ENCODE measurements at regions not wholly inside any gene's neighbourhood (a gene's known extent, or its start where the extent isn't known, plus 50 kb on each side); places are given as distances from the start of the nearest gene placed in this dataset.
A peak's percentile ranks its signal among the peaks of the same experiment; 100 is the strongest.

DNA sequence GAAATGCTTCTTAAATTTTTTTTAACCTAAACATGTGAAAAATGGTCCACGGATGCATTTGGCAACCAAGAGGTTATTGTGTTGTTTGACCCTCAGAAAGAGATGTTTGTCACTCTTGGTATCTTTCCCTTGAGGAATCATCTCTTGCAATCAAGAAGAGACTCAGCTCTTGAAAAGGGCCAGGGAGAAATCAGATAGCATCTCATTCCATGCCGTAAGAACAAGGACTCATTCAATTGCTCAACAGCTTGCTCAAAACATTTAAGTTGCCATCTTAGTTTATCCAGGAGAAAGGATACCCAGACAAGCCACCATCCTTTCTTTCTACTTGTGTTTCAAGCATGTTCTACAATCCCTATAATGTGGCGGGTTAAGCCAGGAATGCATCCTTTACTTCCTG, 209.5 kb upstream of the LNX1 start:
- Histone ChIP-seq H3K9me3 (ENCODE audit: low read length) (no peaks in the 10 kb centered on the region), H3K4me1 (ENCODE audit: insufficient read depth, low read length) (no peaks in the 10 kb centered on the region), H3K4me3 (ENCODE audit: low read length) (no peak overlapping the region), H3K27me3 (ENCODE audit: insufficient read depth, low read length, poor library complexity, severe bottlenecking) (no peaks in the 10 kb centered on the region), H3K36me3 (ENCODE audit: insufficient read depth, low read length) (no peaks in the 10 kb centered on the region), H3K27ac (ENCODE audit: low read depth, low read length) (no peak overlapping the region)
- Mint-ChIP-seq H3K27me3 (peaks cover 0 to 2% of the 10 kb centered on the region in 2 donors), H3K27ac (no peak overlapping the region), H3K4me1 (no peaks in the 10 kb centered on the region), H3K36me3 (no peaks in the 10 kb centered on the region), H3K9me3 (peaks cover 0 to 2% (median 0%) of the 10 kb centered on the region in 5 donors), H3K4me3 (no peak overlapping the region)
- ChIA-PET POLR2A (no interaction called here), CTCF (no interaction called here)
- no peak for DNase-seq

DNA sequence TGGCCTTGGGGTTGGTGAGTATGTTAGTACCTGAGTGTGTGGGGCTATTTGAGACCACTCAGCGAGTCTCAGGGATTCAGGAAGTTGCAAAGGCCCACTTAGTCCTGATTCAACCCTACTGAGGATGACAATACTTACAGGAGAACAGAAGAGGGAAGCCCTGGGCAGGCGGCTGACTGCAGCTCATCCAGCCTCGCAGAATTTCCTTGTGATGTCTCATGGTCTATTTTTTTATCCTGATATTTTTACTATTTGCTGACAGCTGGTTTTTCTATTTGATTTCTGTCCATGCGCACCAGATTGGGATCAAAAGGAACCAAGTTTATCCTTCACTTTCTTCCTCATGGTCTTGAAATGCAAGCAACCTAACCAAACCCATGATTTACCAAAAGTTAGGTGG, 201.8 kb upstream of the LNX1 start:
- H3K9me3 Mint-ChIP-seq, result peaks cover 0 to 1% (median 0%) of the 10 kb centered on the region in 5 donors
- ChIA-PET POLR2A (no interaction called here), CTCF (no interaction called here)
- Histone ChIP-seq H3K4me3 (ENCODE audit: low read length) (no peak overlapping the region), H3K27ac (ENCODE audit: low read depth, low read length) (no peak overlapping the region), H3K9me3 (ENCODE audit: low read length) (no peaks in the 10 kb centered on the region), H3K4me1 (ENCODE audit: insufficient read depth, low read length) (no peaks in the 10 kb centered on the region), H3K27me3 (ENCODE audit: insufficient read depth, low read length, poor library complexity, severe bottlenecking) (no peaks in the 10 kb centered on the region), H3K36me3 (ENCODE audit: insufficient read depth, low read length) (no peaks in the 10 kb centered on the region)
- peaks cover 8 to 19% of the 10 kb centered on the region in 2 donors for H3K27me3 Mint-ChIP-seq
- H3K4me1 Mint-ChIP-seq, result no peaks in the 10 kb centered on the region
- H3K27ac Mint-ChIP-seq, result no peak overlapping the region
- no peak overlapping the region for H3K4me3 Mint-ChIP-seq
- no peak for DNase-seq
- no peaks in the 10 kb centered on the region for H3K36me3 Mint-ChIP-seq

DNA sequence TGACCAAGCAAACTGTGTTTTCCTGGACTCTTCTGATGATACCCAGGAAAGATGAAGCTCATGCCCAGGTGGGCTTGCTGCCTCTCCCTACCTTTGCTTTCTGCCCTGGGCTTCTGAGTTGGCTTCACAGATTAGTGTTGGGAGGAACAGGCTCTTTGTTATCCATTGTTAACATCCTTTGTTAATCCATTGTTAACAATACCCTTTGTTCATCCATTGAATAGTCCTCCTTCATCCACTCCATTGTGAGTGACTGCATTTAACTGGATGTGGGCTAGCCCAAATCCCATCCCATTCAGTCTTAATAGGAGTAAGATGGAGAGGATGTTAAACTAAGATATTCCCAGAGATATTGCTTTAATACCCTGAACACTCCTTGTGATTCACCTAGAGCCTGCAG, 199.0 kb upstream of the LNX1 start:
- no peaks in the 10 kb centered on the region for H3K36me3 Mint-ChIP-seq
- ChIA-PET POLR2A (no interaction called here), CTCF (no interaction called here)
- DNase-seq, result no peak
- no peak overlapping the region for H3K4me3 ChIP-seq (ENCODE audit: low read length)
- H3K4me1 Mint-ChIP-seq, result no peaks in the 10 kb centered on the region
- no peaks in the 10 kb centered on the region for H3K4me1 ChIP-seq (ENCODE audit: insufficient read depth, low read length)
- H3K4me3 Mint-ChIP-seq, result no peak overlapping the region
- H3K36me3 ChIP-seq (ENCODE audit: insufficient read depth, low read length), result no peaks in the 10 kb centered on the region
- H3K9me3 Mint-ChIP-seq, result peaks cover 0 to 1% (median 0%) of the 10 kb centered on the region in 5 donors
- no peaks in the 10 kb centered on the region for H3K9me3 ChIP-seq (ENCODE audit: low read length)
- H3K27ac Mint-ChIP-seq, result no peak overlapping the region
- no peak overlapping the region for H3K27ac ChIP-seq (ENCODE audit: low read depth, low read length)
- no peaks in the 10 kb centered on the region for H3K27me3 ChIP-seq (ENCODE audit: insufficient read depth, low read length, poor library complexity, severe bottlenecking)
- H3K27me3 Mint-ChIP-seq, result peaks cover 8 to 22% of the 10 kb centered on the region in 2 donors

DNA sequence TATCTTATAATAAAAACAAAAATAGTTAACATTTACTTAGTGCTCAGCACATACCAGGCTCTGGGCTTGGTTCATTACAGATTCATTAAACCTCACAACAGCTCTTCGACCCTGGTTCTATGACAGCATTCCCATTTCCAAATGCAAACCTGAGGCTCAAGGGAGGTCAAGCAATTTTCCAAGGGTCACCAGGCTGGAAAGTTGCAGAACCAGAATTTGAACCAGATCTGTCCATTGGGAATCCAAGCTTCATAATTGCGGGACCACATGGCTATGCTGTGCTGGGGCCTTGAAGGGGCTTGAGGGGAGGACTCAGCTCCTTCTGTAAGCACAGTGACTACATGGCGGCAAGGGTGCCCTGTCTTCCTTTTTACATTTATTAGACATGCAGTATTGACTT, 197.3 kb upstream of the LNX1 start:
- Mint-ChIP-seq H3K27me3 (peaks cover 11 to 19% of the 10 kb centered on the region in 2 donors), H3K9me3 (peaks cover 0 to 1% (median 0%) of the 10 kb centered on the region in 5 donors), H3K27ac (no peak overlapping the region), H3K4me1 (no peaks in the 10 kb centered on the region), H3K4me3 (no peak overlapping the region), H3K36me3 (no peaks in the 10 kb centered on the region)
- Histone ChIP-seq H3K4me1 (ENCODE audit: insufficient read depth, low read length) (no peaks in the 10 kb centered on the region), H3K9me3 (ENCODE audit: low read length) (no peaks in the 10 kb centered on the region), H3K36me3 (ENCODE audit: insufficient read depth, low read length) (no peaks in the 10 kb centered on the region), H3K27ac (ENCODE audit: low read depth, low read length) (no peak overlapping the region), H3K4me3 (ENCODE audit: low read length) (no peak overlapping the region), H3K27me3 (ENCODE audit: insufficient read depth, low read length, poor library complexity, severe bottlenecking) (no peaks in the 10 kb centered on the region)
- POLR2A ChIA-PET, result no interaction called here
- DNase-seq, result no peak
- CTCF ChIA-PET, result no interaction called here

DNA sequence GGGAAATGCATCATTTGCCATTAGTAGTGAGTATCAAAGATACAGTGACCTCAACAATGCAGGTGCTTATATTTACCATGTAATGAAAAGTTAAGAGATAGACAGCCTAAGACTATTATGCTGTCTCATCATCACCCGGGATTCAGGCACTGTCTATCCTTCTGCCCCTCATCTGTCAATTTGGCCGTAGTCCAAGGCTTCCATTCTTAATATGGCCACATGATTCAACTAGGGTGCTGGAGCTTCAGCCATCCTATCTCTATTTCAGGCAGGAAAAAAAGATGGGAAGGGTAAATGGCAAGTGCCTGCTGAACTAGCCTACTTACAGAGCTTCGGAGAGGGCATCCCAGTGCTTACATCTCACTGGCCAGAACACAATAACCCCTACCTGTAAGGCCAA, 196.7 kb upstream of the LNX1 start:
- POLR2A ChIA-PET, result no interaction called here
- peaks cover 0 to 5% (median 0%) of the 10 kb centered on the region in 5 donors for H3K9me3 Mint-ChIP-seq
- CTCF ChIA-PET, result no interaction called here
- Histone ChIP-seq H3K27ac (ENCODE audit: low read depth, low read length) (no peak overlapping the region), H3K4me3 (ENCODE audit: low read length) (no peak overlapping the region), H3K9me3 (ENCODE audit: low read length) (no peaks in the 10 kb centered on the region), H3K27me3 (ENCODE audit: insufficient read depth, low read length, poor library complexity, severe bottlenecking) (no peaks in the 10 kb centered on the region), H3K36me3 (ENCODE audit: insufficient read depth, low read length) (no peaks in the 10 kb centered on the region), H3K4me1 (ENCODE audit: insufficient read depth, low read length) (no peaks in the 10 kb centered on the region)
- no peaks in the 10 kb centered on the region for H3K4me1 Mint-ChIP-seq
- peaks cover 10 to 19% of the 10 kb centered on the region in 2 donors for H3K27me3 Mint-ChIP-seq
- peak overlapping the region in 1 of 8 donors; percentile 89 for H3K27ac Mint-ChIP-seq
- no peak for DNase-seq
- no peaks in the 10 kb centered on the region for H3K36me3 Mint-ChIP-seq
- no peak overlapping the region for H3K4me3 Mint-ChIP-seq

DNA sequence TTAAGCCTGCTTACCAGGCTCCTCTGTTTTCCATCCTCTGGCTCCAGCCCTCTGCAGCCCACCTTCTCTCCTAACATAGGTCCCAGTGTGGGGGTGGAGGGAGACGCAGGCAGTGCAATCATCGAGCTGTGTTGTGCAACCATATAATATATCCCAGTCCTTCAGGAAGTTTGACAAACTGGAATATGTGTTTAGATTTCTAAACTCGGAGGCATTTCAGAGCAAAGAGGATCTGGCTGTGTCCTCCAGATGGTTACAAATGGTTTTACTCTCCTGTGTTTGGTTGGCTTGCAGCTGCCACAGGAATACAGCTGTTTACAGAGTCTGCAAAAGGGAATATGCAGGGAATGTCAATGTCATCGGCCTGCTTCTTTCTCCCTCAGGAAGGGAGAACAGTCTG, 195.3 kb upstream of the LNX1 start:
- H3K36me3 ChIP-seq (ENCODE audit: insufficient read depth, low read length), result no peaks in the 10 kb centered on the region
- no peaks in the 10 kb centered on the region for H3K27me3 ChIP-seq (ENCODE audit: insufficient read depth, low read length, poor library complexity, severe bottlenecking)
- Mint-ChIP-seq H3K9me3 (peaks cover 0 to 5% (median 0%) of the 10 kb centered on the region in 5 donors), H3K4me3 (no peak overlapping the region), H3K4me1 (no peaks in the 10 kb centered on the region), H3K27ac (no peak overlapping the region), H3K36me3 (no peaks in the 10 kb centered on the region), H3K27me3 (peaks cover 8 to 15% of the 10 kb centered on the region in 2 donors)
- CTCF ChIA-PET, result no interaction called here
- no peak for DNase-seq
- H3K27ac ChIP-seq (ENCODE audit: low read depth, low read length), result no peak overlapping the region
- no peaks in the 10 kb centered on the region for H3K9me3 ChIP-seq (ENCODE audit: low read length)
- POLR2A ChIA-PET, result no interaction called here
- H3K4me3 ChIP-seq (ENCODE audit: low read length), result no peak overlapping the region
- no peaks in the 10 kb centered on the region for H3K4me1 ChIP-seq (ENCODE audit: insufficient read depth, low read length)

DNA sequence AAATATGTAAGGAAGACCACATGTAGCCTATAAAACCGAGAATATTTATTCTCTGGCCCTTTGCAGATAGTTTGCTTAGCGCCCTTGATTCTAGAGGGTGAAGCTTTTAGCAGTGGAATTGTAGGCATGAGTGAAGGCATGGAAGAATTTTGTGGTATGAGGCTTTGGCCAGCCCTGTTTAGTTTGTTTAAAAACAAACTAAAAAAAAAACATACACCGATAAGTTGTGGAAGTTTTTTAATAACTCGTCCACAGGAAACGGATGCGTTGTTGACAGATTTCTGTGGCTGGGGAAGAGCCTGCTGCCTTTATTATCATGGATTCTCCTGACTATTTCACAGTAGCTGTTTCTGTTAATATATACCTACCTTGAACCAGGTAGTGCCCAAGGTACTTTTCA, 194.7 kb upstream of the LNX1 start:
- Mint-ChIP-seq H3K4me3 (no peak overlapping the region), H3K9me3 (peaks cover 0 to 5% (median 0%) of the 10 kb centered on the region in 5 donors), H3K4me1 (no peaks in the 10 kb centered on the region), H3K36me3 (no peaks in the 10 kb centered on the region), H3K27me3 (peaks cover 8 to 13% of the 10 kb centered on the region in 2 donors), H3K27ac (no peak overlapping the region)
- Histone ChIP-seq H3K27me3 (ENCODE audit: insufficient read depth, low read length, poor library complexity, severe bottlenecking) (no peaks in the 10 kb centered on the region), H3K4me1 (ENCODE audit: insufficient read depth, low read length) (no peaks in the 10 kb centered on the region), H3K36me3 (ENCODE audit: insufficient read depth, low read length) (no peaks in the 10 kb centered on the region), H3K9me3 (ENCODE audit: low read length) (no peaks in the 10 kb centered on the region), H3K27ac (ENCODE audit: low read depth, low read length) (no peak overlapping the region), H3K4me3 (ENCODE audit: low read length) (no peak overlapping the region)
- DNase-seq, result no peak
- CTCF ChIA-PET, result no interaction called here
- POLR2A ChIA-PET, result no interaction called here

DNA sequence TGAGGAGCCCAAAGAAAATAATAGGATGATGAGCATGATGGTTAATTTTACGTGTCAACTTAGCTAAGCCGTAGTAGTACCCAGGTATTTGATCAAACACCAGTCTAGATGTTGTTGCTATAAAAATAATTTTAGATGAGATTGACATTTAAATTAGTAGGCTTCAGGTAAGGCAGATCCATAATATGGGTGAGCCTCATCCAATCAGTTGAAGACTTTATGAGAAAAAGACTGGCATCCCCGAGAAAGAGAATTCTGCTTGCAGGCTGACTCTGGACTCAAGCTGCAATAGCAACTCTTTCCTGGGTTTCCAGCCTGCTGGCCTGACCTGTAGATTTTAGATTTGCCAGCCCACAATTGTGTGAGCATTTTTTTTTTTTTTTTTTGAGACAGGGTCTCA, 192.8 kb upstream of the LNX1 start:
- no peaks in the 10 kb centered on the region for H3K9me3 ChIP-seq (ENCODE audit: low read length)
- H3K36me3 Mint-ChIP-seq, result no peaks in the 10 kb centered on the region
- no peak for DNase-seq
- H3K27me3 ChIP-seq (ENCODE audit: insufficient read depth, low read length, poor library complexity, severe bottlenecking), result no peaks in the 10 kb centered on the region
- H3K9me3 Mint-ChIP-seq, result peaks cover 0 to 5% (median 0%) of the 10 kb centered on the region in 5 donors
- no peaks in the 10 kb centered on the region for H3K4me1 ChIP-seq (ENCODE audit: insufficient read depth, low read length)
- POLR2A ChIA-PET, result no interaction called here
- no peak overlapping the region for H3K27ac Mint-ChIP-seq
- no peaks in the 10 kb centered on the region for H3K4me1 Mint-ChIP-seq
- CTCF ChIA-PET, result no interaction called here
- H3K27ac ChIP-seq (ENCODE audit: low read depth, low read length), result no peak overlapping the region
- H3K4me3 ChIP-seq (ENCODE audit: low read length), result no peak overlapping the region
- peaks cover 7 to 10% of the 10 kb centered on the region in 2 donors for H3K27me3 Mint-ChIP-seq
- no peak overlapping the region for H3K4me3 Mint-ChIP-seq
- no peaks in the 10 kb centered on the region for H3K36me3 ChIP-seq (ENCODE audit: insufficient read depth, low read length)

DNA sequence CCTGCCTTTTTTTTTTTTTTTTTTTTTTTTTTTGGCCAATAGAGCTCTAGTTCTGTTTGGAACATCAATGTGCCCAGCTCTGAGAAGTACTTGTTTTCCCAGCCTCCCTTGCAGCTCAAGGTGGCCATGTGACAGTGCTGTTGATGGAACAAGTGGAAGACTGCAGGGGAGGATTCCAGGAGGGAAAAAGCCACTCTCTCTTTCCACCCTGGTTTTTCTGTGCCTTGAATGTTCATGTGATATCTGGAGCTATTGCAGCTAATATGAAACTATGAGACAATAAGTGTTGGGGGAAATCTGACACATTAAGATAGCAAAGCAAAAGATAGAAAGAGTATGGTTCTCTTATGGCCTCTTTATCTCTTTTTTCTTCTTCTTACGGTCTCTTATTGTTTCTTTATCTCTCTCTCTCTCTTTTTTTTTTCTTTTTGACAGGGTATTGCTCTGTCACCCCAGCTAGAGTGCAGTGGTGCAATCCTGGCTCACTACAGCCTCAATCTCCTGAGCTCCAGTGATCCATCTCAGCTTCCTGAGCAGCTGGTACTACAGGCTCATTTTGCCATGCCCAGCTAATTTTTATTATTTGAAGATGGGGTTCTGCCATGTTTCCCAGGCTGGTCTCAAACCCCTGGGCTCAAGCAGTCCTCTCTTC, 192.0 kb upstream of the LNX1 start:
- H3K4me1 Mint-ChIP-seq, result no peaks in the 10 kb centered on the region
- H3K4me3 Mint-ChIP-seq, result no peak overlapping the region
- no peak for DNase-seq
- Histone ChIP-seq H3K9me3 (ENCODE audit: low read length) (no peaks in the 10 kb centered on the region), H3K27me3 (ENCODE audit: insufficient read depth, low read length, poor library complexity, severe bottlenecking) (no peaks in the 10 kb centered on the region), H3K36me3 (ENCODE audit: insufficient read depth, low read length) (no peaks in the 10 kb centered on the region), H3K4me3 (ENCODE audit: low read length) (no peak overlapping the region), H3K27ac (ENCODE audit: low read depth, low read length) (no peak overlapping the region), H3K4me1 (ENCODE audit: insufficient read depth, low read length) (no peaks in the 10 kb centered on the region)
- CTCF ChIA-PET, result no interaction called here
- H3K9me3 Mint-ChIP-seq, result peaks cover 0 to 5% (median 0%) of the 10 kb centered on the region in 5 donors
- peaks cover 7 to 8% of the 10 kb centered on the region in 2 donors for H3K27me3 Mint-ChIP-seq
- H3K27ac Mint-ChIP-seq, result no peak overlapping the region
- no peaks in the 10 kb centered on the region for H3K36me3 Mint-ChIP-seq
- POLR2A ChIA-PET, result no interaction called here
